Cardiac muscle cell (in vitro differentiated cells and primary cell): ENCODE measurements at regions not wholly inside any gene's neighbourhood (a gene's known extent, or its start where the extent isn't known, plus 50 kb on each side); places are given as distances from the start of the nearest gene placed in this dataset.
A peak's percentile ranks its signal among the peaks of the same experiment; 100 is the strongest.

ENCODE experiments used
- DNase-seq, 2 donors: peaks; one replicate each; pipeline versions ENCODE4 v3.0.0 to v3.0.0-alpha.2; 2010 to 2017; ENCODE audit warnings: low read depth in 1 of 2, low spot score in 1 of 2
- H3K27ac ChIP-seq: fragments of 200-600 bp; sonication (generic); 2 replicates; pipeline ENCODE4 v1.5.1; 2016
- H3K27me3 ChIP-seq: fragments of 200-600 bp; sonication (generic); 2 replicates; pipeline ENCODE4 v1.6.0; 2016; ENCODE audit warnings: control low read depth
- H3K36me3 ChIP-seq: fragments of 200-600 bp; sonication (generic); 2 replicates; pipeline ENCODE4 v1.5.1; 2016; ENCODE audit warnings: control low read depth
- H3K4me1 ChIP-seq: fragments of 200-600 bp; sonication (generic); 2 replicates; pipeline ENCODE4 v1.8.1; 2017; ENCODE audit warnings: low read depth, mild to moderate bottlenecking, mixed run types
- H3K4me3 ChIP-seq: fragments of 200-600 bp; sonication (generic); 2 replicates; pipeline ENCODE4 v1.5.1; 2016; ENCODE audit warnings: mild to moderate bottlenecking
- H3K9me3 ChIP-seq: fragments of 200-600 bp; sonication (generic); 2 replicates; pipeline ENCODE4 v1.5.1; 2017; ENCODE audit warnings: low read depth, mild to moderate bottlenecking, control low read depth
- TF ChIP-seq, protein P1 (sequence below): IDR thresholded peaks from 2 replicates; pipeline ENCODE4 v1.5.1; 2012; ENCODE audit warnings: low read depth, mild to moderate bottlenecking, low read length

DNA sequence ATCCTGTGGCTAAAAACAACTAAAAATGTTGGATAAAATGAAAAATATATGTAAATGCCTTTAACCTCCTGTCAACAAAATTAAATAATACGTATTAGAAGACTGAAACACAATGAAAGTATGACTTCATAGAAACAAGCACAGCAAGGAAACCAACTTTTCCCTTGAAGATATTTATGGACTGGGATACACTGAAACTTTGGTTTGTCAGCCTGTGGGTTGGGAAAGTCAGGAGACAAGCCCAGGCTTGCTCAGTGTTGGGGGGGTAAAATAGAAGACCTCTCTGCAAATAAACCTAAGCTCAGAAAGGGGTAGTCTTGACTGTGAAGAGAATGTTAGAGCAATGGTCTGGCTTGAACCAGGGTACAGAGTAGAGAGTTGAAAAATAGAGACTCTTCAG, 454.5 kb downstream of the FBXO15 start:
- no peaks in the 10 kb centered on the region for H3K36me3 ChIP-seq
- no peak overlapping the region for H3K27ac ChIP-seq
- no peak overlapping the region for H3K4me3 ChIP-seq
- TF ChIP-seq, protein P1, sequence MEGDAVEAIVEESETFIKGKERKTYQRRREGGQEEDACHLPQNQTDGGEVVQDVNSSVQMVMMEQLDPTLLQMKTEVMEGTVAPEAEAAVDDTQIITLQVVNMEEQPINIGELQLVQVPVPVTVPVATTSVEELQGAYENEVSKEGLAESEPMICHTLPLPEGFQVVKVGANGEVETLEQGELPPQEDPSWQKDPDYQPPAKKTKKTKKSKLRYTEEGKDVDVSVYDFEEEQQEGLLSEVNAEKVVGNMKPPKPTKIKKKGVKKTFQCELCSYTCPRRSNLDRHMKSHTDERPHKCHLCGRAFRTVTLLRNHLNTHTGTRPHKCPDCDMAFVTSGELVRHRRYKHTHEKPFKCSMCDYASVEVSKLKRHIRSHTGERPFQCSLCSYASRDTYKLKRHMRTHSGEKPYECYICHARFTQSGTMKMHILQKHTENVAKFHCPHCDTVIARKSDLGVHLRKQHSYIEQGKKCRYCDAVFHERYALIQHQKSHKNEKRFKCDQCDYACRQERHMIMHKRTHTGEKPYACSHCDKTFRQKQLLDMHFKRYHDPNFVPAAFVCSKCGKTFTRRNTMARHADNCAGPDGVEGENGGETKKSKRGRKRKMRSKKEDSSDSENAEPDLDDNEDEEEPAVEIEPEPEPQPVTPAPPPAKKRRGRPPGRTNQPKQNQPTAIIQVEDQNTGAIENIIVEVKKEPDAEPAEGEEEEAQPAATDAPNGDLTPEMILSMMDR = no peak
- no peaks in the 10 kb centered on the region for H3K9me3 ChIP-seq
- no peak for DNase-seq
- H3K4me1 ChIP-seq = peaks cover 30% of the 10 kb centered on the region
- H3K27me3 ChIP-seq = no peaks in the 10 kb centered on the region

DNA sequence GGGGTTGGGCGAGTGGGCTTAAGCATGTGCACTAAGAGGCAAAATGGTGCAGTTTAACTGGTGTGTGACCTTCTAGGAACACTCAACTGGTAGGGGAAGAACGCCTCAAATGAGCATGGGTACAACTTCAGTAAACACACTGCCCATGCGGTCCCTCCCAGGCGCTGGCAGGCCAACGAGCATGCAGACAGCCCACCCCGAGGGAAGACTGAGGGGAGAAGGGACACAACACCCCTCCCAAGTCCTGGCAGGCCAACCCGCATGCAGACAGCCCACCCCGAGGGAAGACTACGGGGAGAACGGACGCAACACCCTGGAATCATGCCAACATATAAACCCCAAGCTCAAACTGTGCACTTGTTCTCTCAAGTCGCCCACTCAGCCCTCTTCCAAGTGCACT, 456.0 kb downstream of the FBXO15 start:
- Histone ChIP-seq H3K27me3 (no peaks in the 10 kb centered on the region), H3K27ac (peak overlapping the region; percentile 85), H3K9me3 (no peaks in the 10 kb centered on the region), H3K36me3 (no peaks in the 10 kb centered on the region), H3K4me3 (no peak overlapping the region), H3K4me1 (peaks cover 36% of the 10 kb centered on the region)
- TF ChIP-seq, protein P1 = no peak
- no peak for DNase-seq

DNA sequence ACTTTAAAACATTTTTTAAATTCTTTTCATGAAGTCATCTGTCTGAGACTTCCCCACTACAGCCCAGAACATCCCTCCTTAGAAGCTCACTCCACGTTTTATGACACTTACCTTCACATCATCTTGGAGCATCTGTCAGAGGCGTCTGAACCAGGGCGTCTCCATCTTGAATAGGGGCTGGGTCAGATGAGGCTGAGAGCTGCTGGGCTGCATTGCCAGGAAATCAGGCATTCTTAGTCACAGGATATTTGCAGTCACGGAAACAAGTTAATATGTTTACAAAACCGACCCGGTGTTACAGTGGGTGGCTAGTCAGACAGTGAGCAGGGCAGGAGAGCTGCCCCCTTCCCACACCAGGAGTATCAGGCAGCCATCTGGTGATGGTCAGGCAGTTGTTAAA, 456.5 kb downstream of the FBXO15 start:
- peak in 1 of 2 donors; percentile 63 for DNase-seq
- H3K4me1 ChIP-seq = peaks cover 36% of the 10 kb centered on the region
- no peaks in the 10 kb centered on the region for H3K36me3 ChIP-seq
- peak overlapping the region; percentile 85 for H3K27ac ChIP-seq
- H3K27me3 ChIP-seq = no peaks in the 10 kb centered on the region
- TF ChIP-seq, protein P1 = no peak
- no peaks in the 10 kb centered on the region for H3K9me3 ChIP-seq
- H3K4me3 ChIP-seq = no peak overlapping the region

DNA sequence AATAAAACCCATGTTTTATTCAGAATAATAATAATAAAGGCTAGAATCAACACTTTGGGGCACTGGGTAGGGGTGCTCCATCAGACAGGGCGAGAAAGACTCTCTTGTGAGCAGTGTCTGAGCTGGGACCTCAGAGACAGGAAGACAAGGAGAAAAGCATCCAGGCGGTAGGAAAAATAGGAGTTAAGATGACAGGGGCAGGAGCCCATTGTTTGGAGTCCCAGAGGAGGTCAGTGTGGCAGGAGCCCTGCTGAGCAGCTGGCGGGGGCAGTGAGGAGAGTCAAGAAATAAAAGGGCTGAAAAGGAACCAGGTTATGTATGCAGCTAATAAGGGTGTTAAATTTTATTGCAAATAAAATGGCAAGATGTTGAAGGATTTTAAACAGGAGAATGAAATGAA, 457.4 kb downstream of the FBXO15 start:
- Histone ChIP-seq H3K4me1 (peaks cover 32% of the 10 kb centered on the region), H3K4me3 (no peak overlapping the region), H3K27ac (peak overlapping the region; percentile 85), H3K27me3 (no peaks in the 10 kb centered on the region), H3K36me3 (no peaks in the 10 kb centered on the region), H3K9me3 (no peaks in the 10 kb centered on the region)
- no peak for DNase-seq
- TF ChIP-seq, protein P1 = no peak

DNA sequence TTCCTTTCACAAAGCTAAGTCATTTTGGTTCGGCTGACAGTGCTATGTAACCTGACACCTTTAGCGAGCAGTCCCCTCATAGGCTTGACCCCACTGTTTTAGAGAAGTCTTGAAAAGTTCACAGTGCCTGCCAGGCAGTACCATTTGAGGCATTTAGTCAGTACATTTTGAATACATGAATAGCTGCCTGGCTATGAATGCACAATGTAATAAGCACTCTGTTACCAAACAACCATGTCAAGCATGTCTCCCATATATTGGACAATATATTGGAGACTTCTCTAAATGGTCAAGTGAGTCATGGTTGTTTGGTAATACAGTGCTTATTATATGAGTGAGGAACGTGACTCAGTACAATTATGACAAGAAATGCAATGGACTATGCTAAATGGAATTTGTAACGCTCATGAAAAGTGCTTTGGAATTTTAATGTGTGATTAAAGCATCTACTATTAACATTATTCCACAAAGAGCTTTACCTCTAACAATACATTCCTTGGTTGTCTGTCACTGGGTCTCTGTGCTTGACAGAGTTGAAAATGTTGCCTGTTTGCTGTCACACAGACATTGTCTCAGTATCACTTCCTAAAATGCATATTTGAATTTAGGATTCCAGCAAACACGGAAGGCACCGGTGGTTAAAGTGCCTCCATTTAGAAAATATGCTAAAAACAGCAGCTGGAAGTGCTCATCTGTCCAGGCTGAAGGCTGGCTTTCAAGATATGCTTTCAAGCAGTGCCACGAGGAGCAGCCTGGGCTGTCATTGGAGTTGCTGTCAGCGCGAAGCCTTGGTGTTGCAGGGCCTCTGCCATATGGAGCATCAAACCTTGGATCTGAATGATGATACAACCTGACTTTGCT, 458.6 kb downstream of the FBXO15 start:
- peak; percentile 79 to 83 for DNase-seq
- H3K4me3 ChIP-seq = no peak overlapping the region

More for the DNA sequence above, 458.6 kb downstream of the FBXO15 start:
- Histone ChIP-seq H3K4me1 (peaks cover 44% of the 10 kb centered on the region), H3K36me3 (no peaks in the 10 kb centered on the region), H3K9me3 (no peaks in the 10 kb centered on the region), H3K27ac (peak overlapping the region; percentile 85), H3K27me3 (no peaks in the 10 kb centered on the region)
- TF ChIP-seq, protein P1 = no peak
